Astrocyte of the spinal cord (primary cell): ENCODE measurements at regions not wholly inside any gene's neighbourhood (a gene's known extent, or its start where the extent isn't known, plus 50 kb on each side); places are given as distances from the start of the nearest gene placed in this dataset.

Experiments used
- DNase-seq: peaks from one replicate; pipeline ENCODE4 v3.0.0; 2011; ENCODE audit warnings: low read depth, low spot score
- H3K4me3 ChIP-seq: 2 replicates; pipeline ENCODE4 v1.5.1; 2011; ENCODE audit warnings: low read depth, mild to moderate bottlenecking, low read length, moderate library complexity
- in situ Hi-C: cut with HindIII; loops from 2 replicates; pipeline ENCODE4 v1.10.0; 2017; ENCODE audit warnings: low sequenced_read_pairs
- TF ChIP-seq, protein P1 (sequence below): IDR thresholded peaks from 2 replicates; pipeline ENCODE4 v1.5.1; 2012; ENCODE audit warnings: low read depth, mild to moderate bottlenecking, low read length, inconsistent platforms

DNA sequence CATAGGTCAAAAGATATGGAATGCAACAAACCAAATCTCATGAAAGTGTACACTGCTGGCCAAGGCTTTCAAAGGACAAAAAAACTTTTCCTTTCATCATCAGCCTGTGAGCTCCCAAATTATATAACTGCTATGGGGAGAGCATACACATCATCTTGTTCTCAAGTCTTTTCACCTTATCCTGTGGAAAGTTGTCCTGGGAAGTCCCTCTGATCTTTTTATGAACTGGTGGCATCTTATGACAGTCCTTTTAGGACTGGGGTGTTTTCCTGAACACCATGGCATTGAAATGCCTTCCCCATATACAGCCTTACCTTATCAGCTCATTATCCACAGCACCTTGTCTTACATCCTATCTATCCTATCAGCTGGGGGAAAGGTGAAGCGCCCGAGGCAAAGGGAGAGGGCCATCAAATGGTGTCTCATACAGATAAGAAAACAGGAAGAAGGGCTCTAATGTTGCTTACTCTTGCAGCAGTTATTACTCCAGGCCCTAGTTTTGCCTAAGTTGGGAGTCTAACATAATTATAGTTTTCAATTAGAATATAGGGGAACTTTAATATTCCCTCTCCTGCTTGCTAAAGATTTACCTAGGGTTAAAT lies 61.5 kb upstream of the GOLIM4 start:
- in situ Hi-C loops = no loop called here
- no peak overlapping the region for H3K4me3 ChIP-seq
- TF ChIP-seq, protein P1, sequence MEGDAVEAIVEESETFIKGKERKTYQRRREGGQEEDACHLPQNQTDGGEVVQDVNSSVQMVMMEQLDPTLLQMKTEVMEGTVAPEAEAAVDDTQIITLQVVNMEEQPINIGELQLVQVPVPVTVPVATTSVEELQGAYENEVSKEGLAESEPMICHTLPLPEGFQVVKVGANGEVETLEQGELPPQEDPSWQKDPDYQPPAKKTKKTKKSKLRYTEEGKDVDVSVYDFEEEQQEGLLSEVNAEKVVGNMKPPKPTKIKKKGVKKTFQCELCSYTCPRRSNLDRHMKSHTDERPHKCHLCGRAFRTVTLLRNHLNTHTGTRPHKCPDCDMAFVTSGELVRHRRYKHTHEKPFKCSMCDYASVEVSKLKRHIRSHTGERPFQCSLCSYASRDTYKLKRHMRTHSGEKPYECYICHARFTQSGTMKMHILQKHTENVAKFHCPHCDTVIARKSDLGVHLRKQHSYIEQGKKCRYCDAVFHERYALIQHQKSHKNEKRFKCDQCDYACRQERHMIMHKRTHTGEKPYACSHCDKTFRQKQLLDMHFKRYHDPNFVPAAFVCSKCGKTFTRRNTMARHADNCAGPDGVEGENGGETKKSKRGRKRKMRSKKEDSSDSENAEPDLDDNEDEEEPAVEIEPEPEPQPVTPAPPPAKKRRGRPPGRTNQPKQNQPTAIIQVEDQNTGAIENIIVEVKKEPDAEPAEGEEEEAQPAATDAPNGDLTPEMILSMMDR = no peak
- no peak for DNase-seq

DNA sequence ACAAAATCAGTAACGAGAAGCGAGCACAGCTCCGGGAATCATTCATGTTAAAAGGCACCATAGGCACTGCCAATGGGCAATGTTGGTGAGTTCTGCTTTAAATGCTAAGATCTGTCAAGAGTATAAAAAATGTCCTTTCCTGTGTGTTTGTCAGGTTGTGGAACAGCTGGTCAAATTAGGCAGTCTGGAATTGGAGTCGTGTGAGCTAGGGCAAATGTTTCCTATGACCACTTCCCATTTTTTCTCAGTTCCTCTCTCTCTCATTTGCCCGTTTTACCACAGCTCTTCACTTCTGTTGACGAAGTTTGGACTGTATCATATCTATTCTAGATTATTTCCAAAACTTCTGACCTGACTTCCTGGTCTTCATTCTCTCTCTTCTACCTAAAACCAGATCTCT lies 60.8 kb upstream of the GOLIM4 start:
- TF ChIP-seq, protein P1 = no peak
- no peak overlapping the region for H3K4me3 ChIP-seq
- DNase-seq = no peak
- in situ Hi-C loops = no loop called here

DNA sequence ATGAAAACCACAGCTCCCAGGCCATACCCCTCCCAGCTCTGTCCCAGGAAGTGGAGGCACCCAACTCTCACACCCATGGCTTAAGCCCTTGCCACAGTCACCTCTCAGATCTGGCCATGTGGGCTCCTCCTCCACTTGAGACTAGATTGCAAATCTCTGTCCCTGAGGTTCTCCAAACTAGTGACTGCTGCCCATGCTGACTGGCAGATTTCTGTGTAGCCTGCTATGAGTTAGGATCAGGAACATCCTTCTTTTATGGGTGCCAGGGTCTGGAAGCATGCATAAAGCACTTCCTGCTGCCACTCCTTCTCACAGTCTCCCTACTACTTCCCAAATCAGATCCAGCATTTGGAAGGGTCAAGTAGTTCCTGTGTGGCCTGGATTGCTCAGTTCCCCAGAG lies 59.6 kb upstream of the GOLIM4 start:
- DNase-seq = no peak
- TF ChIP-seq, protein P1 = no peak
- in situ Hi-C loops = no loop called here
- no peak overlapping the region for H3K4me3 ChIP-seq

DNA sequence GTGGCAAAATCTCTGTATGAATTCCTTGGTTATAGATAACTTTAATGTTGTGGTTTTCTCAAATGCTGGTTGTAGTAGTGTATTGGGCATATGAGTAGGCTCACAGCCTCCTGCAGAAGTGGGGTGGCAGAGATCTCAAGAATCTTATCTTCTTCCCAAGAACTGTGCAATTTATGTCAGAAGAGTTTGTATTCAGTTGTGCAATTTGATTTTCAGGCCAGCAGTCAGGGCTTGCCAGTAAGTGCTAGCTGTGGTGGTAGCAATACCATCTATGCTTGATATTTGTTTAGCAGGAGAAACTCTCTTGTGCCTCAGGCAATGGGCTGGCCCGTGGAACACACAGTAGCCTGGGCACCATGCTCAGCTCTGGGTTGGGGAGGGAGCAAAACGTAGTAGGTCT lies 58.4 kb upstream of the GOLIM4 start:
- in situ Hi-C loops = no loop called here
- no peak for DNase-seq

DNA sequence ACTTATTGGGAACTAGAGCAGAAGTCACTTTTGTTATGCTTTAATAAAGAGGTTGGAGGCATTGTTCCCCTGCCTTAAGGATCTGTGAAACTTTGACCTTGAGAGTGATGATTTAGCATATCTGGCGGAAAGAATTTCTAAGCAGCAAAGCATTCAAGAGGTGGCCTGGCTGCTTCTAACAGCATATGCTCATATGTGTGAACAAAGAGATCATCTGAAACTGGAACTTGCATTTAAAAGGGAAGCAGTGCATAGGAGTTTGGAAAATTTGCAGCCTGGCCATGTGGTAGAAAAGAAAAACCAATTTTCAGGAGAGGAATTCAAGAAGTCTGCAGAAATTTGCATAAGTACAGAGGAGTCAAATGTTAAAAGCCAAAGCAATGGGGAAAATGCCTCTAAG lies 56.4 kb upstream of the GOLIM4 start:
- no peak overlapping the region for H3K4me3 ChIP-seq
- in situ Hi-C loops = no loop called here
- TF ChIP-seq, protein P1 = no peak
- DNase-seq = no peak

More for the DNA sequence above, 58.4 kb upstream of the GOLIM4 start:
- TF ChIP-seq, protein P1 = no peak
- no peak overlapping the region for H3K4me3 ChIP-seq
